ENCODE measurements at regions not wholly inside any gene's neighbourhood (a gene's known extent, or its start where the extent isn't known, plus 50 kb on each side); places are given as distances from the start of the nearest gene placed in this dataset.
"Not testable (repeated sequence)": the region's sequence is repeated elsewhere in the genome, so short reads cannot be mapped to it uniquely, and the experiment has no call there.

GRCh38 chr7:109449760-109450159 is 880.1 kb downstream of the DNAJB9 start:
- TF ChIP-seq CTCF (IDR thresholded peaks at IDR 0.05) (no peak), POLR2AphosphoS5 (IDR thresholded peaks at IDR 0.05) (no peak), POLR2A (IDR thresholded peaks at IDR 0.05) (no peak)
- Histone ChIP-seq H3K27ac (no peak overlapping the region), H3K36me3 (no peaks in the 10 kb centered on the region), H3K9me3 (no peaks in the 10 kb centered on the region), H3K4me1 (replicated peaks) (no peaks in the 10 kb centered on the region), H3K4me3 (no peak overlapping the region), H3K27me3 (replicated peaks; ENCODE audit: insufficient read depth) (no peaks in the 10 kb centered on the region)
- WGBS, result 89% methylated on average over 1 of the region's 1 CpG
- DNase-seq (ENCODE audit: low spot score), result no peak
- intact Hi-C loops (cut with DNase I), result no loop called here

- Histone ChIP-seq H3K4me1 (replicated peaks) (no peaks in the 10 kb centered on the region), H3K36me3 (no peaks in the 10 kb centered on the region), H3K27me3 (replicated peaks; ENCODE audit: insufficient read depth) (no peaks in the 10 kb centered on the region), H3K27ac (no peak overlapping the region), H3K4me3 (no peak overlapping the region), H3K9me3 (no peaks in the 10 kb centered on the region)
- DNase-seq (ENCODE audit: low spot score), result no peak
- no peak for TF ChIP-seq POLR2A (IDR thresholded peaks at IDR 0.05)
- intact Hi-C loops (cut with DNase I), result no loop called here
- 84% methylated on average over 3 of the region's 3 CpGs for WGBS
These were observed 886.4 kb downstream of the DNAJB9 start for GRCh38 chr7:109456116-109456515.

- WGBS, result 89% methylated on average over 2 of the region's 2 CpGs
- no peaks in the 10 kb centered on the region for H3K27me3 ChIP-seq (replicated peaks; ENCODE audit: insufficient read depth)
- no peak for TF ChIP-seq POLR2AphosphoS5 (IDR thresholded peaks at IDR 0.05)
- no peak for TF ChIP-seq CTCF (IDR thresholded peaks at IDR 0.05)
- TF ChIP-seq POLR2A (IDR thresholded peaks at IDR 0.05), result no peak
- no peaks in the 10 kb centered on the region for H3K4me1 ChIP-seq (replicated peaks)
- H3K4me3 ChIP-seq, result no peak overlapping the region
- DNase-seq (ENCODE audit: low spot score), result no peak
- H3K9me3 ChIP-seq, result no peaks in the 10 kb centered on the region
- H3K27ac ChIP-seq, result no peak overlapping the region
- intact Hi-C loops (cut with DNase I), result no loop called here
- no peaks in the 10 kb centered on the region for H3K36me3 ChIP-seq
These were observed 890.6 kb downstream of the DNAJB9 start for GRCh38 chr7:109460296-109460695.

- TF ChIP-seq CTCF (IDR thresholded peaks at IDR 0.05) (no peak), POLR2AphosphoS5 (IDR thresholded peaks at IDR 0.05) (no peak), POLR2A (IDR thresholded peaks at IDR 0.05) (no peak)
- intact Hi-C loops (cut with DNase I), result no loop called here
- Histone ChIP-seq H3K36me3 (no peaks in the 10 kb centered on the region), H3K4me3 (no peak overlapping the region), H3K9me3 (no peaks in the 10 kb centered on the region), H3K27ac (no peak overlapping the region), H3K4me1 (replicated peaks) (no peaks in the 10 kb centered on the region), H3K27me3 (replicated peaks; ENCODE audit: insufficient read depth) (no peaks in the 10 kb centered on the region)
- WGBS, result 74% methylated on average over 3 of the region's 3 CpGs
- no peak for DNase-seq (ENCODE audit: low spot score)
These were observed 892.5 kb downstream of the DNAJB9 start for GRCh38 chr7:109462171-109462570.

GRCh38 chr7:109467729-109468128 is 898.1 kb downstream of the DNAJB9 start:
- H3K36me3 ChIP-seq; H3K4me1 ChIP-seq (replicated peaks); H3K27me3 ChIP-seq (replicated peaks; ENCODE audit: insufficient read depth); intact Hi-C loops (cut with DNase I); H3K9me3 ChIP-seq; H3K27ac ChIP-seq; DNase-seq (ENCODE audit: low spot score); H3K4me3 ChIP-seq: not testable (repeated sequence)
- 67% methylated on average over 4 of the region's 4 CpGs for WGBS

GRCh38 chr7:109473172-109473571 is 903.5 kb downstream of the DNAJB9 start:
- intact Hi-C loops (cut with DNase I), result no loop called here
- DNase-seq (ENCODE audit: low spot score), result no peak

More at GRCh38 chr7:109473172-109473571, 903.5 kb downstream of the DNAJB9 start:
- no peaks in the 10 kb centered on the region for H3K27me3 ChIP-seq (replicated peaks; ENCODE audit: insufficient read depth)
- H3K4me1 ChIP-seq (replicated peaks), result no peaks in the 10 kb centered on the region
- TF ChIP-seq POLR2A (IDR thresholded peaks at IDR 0.05) (no peak), POLR2AphosphoS5 (IDR thresholded peaks at IDR 0.05) (no peak), CTCF (IDR thresholded peaks at IDR 0.05) (no peak)
- H3K9me3 ChIP-seq, result no peaks in the 10 kb centered on the region
- H3K4me3 ChIP-seq, result no peak overlapping the region
- H3K27ac ChIP-seq, result no peak overlapping the region
- WGBS, result 83% methylated on average over 1 of the region's 1 CpG
- no peaks in the 10 kb centered on the region for H3K36me3 ChIP-seq
